Heart left ventricle (tissue), 13 donors: ENCODE measurements at regions not wholly inside any gene's neighbourhood (a gene's known extent, or its start where the extent isn't known, plus 50 kb on each side); places are given as distances from the start of the nearest gene placed in this dataset.

Experiments
- POLR2A ChIP-seq, 2 donors: fragments of 450-650 bp; IDR thresholded peaks; one replicate each; pipeline ENCODE4 v1.6.1; 2017; ENCODE audit warnings: antibody characterized with exemption in 2 of 2, mild to moderate bottlenecking in 2 of 2, moderate library complexity in 2 of 2
- TF ChIP-seq, protein P1 (sequence below), 12 donors: fragments of 200-600 bp; sonication (generic) in 4 of 12; IDR thresholded peaks; one replicate each; pipeline versions ENCODE4 v1.5.0 to v1.8.0; 2018 to 2022; ENCODE audit warnings: antibody characterized with exemption in 12 of 12, mild to moderate bottlenecking in 5 of 12
- donor health status: ischemic (EF 13 %, LVEDD 7.1; RV severe dilation, severe dysfunction).
- donor health status: DM: no; HTN: yes; CAD: no.
- donor health status: DM: no; HTN: no; CAD: no.
- donor health status: ischemic (EF 25% LVEDD 6.9; RV normal size, moderate dysfunction).
- donor health status: ischemic (EF 25% LVEDD 5.7; RV mildly dilated, moderate dysfunction).
- donor health status: ischemic (EF 35%, LVEDD 5.7; RV mildly dilated, moderate dysfunction).
- donor health status: nonischemic (EF 11% LVEDD 7.7; RV severe dilation, severe dysfunction).
- donor health status: DM: yes; HTN: yes; CAD: no.
- donor health status: PGD.
- donor health status: ischemic (EF 29% LVEDD 5.4; RV normal size, mild dysfunction).
- donor health status: nonischemic (EF 23%, LVEDD 6.1; RV moderate dilation, normal function).

DNA sequence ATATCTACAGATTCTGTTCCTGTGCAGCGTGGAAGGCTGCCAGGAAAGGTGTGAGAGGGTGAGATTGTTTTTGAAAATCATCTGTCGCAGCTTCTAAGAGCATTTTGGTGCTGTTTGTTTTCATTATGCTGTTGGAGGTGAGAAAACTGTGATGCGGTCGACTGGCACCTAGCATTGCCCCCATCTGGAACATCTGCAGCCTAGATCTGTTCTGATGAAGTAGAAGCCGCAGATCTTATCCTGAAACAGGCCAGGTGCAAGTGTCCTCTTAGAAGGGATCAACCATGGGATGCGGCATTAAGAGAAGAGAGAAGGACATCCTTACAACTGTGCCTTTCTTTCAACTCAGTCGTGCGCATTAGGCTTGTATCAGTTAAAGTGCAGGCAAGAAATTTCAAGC lies 167.3 kb downstream of the CDH26 start:
- TF ChIP-seq, protein P1, sequence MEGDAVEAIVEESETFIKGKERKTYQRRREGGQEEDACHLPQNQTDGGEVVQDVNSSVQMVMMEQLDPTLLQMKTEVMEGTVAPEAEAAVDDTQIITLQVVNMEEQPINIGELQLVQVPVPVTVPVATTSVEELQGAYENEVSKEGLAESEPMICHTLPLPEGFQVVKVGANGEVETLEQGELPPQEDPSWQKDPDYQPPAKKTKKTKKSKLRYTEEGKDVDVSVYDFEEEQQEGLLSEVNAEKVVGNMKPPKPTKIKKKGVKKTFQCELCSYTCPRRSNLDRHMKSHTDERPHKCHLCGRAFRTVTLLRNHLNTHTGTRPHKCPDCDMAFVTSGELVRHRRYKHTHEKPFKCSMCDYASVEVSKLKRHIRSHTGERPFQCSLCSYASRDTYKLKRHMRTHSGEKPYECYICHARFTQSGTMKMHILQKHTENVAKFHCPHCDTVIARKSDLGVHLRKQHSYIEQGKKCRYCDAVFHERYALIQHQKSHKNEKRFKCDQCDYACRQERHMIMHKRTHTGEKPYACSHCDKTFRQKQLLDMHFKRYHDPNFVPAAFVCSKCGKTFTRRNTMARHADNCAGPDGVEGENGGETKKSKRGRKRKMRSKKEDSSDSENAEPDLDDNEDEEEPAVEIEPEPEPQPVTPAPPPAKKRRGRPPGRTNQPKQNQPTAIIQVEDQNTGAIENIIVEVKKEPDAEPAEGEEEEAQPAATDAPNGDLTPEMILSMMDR (IDR thresholded peaks at IDR 0.05) = no peak
- no peak for TF ChIP-seq POLR2A (IDR thresholded peaks at IDR 0.05)
